Heart right ventricle (tissue), 16 donors: ENCODE measurements at regions not wholly inside any gene's neighbourhood (a gene's known extent, or its start where the extent isn't known, plus 50 kb on each side); places are given as distances from the start of the nearest gene placed in this dataset.

ENCODE experiments used
- ATAC-seq, 8 donors: fragments of 200-7000 bp; cut with Tn5 transposase; one replicate each; pipeline ENCODE4 v1.9.1; 2020; ENCODE audit warnings: mild to moderate bottlenecking in 8 of 8, moderate library complexity in 8 of 8, moderate number of reproducible peaks in 1 of 8
- DNase-seq, 2 donors: peaks; one replicate each; pipeline ENCODE4 v3.0.0-alpha.2; 2020
- H3K27ac ChIP-seq, 10 donors: fragments of 200-600 bp; sonication (generic) in 2 of 10; one replicate each; pipeline versions ENCODE4 v1.5.0 to v1.8.0; 2020 to 2022; ENCODE audit warnings: mild to moderate bottlenecking in 3 of 10
- H3K27me3 ChIP-seq, 7 donors: fragments of 200-600 bp; one replicate each; pipeline ENCODE4 v1.8.0; 2021 to 2022; ENCODE audit warnings: mild to moderate bottlenecking in 2 of 7
- H3K36me3 ChIP-seq, 9 donors: fragments of 200-600 bp; sonication (generic) in 1 of 9; one replicate each; pipeline versions ENCODE4 v1.5.0 to v1.8.0; 2020 to 2022; ENCODE audit warnings: mild to moderate bottlenecking in 2 of 9
- H3K4me1 ChIP-seq, 9 donors: fragments of 200-600 bp; sonication (generic) in 1 of 9; one replicate each; pipeline versions ENCODE4 v1.5.0 to v1.8.0; 2020 to 2022; ENCODE audit warnings: mild to moderate bottlenecking in 4 of 9
- H3K4me3 ChIP-seq, 10 donors: fragments of 200-600 bp; sonication (generic) in 2 of 10; one replicate each; pipeline versions ENCODE4 v1.5.0 to v1.8.0; 2020 to 2022; ENCODE audit warnings: mild to moderate bottlenecking in 7 of 10, moderate library complexity in 2 of 10
- H3K9me3 ChIP-seq, 11 donors: fragments of 200-600 bp in 10 of 11; sonication (generic) in 2 of 11; one replicate each; pipeline versions ENCODE4 v1.5.0 to v1.8.0; 2013 to 2022; ENCODE audit warnings: mild to moderate bottlenecking in 2 of 11, control low read depth in 1 of 11, moderate library complexity in 1 of 11
- WGBS, 2 donors: extraction: QIAGEN DNeasy Blood & Tissue Kit; methylation state at CpG; one replicate each; pipeline ENCODE4 v1.1.7; 2013; ENCODE audit warnings: inconsistent platforms in 1 of 2; 5-methylcytosine and 5-hydroxymethylcytosine counted together
- intact Hi-C, 10 donors: fragments of 100-400 bp; cut with DNase I; formaldehyde crosslinking; loops; one replicate each; pipeline versions ENCODE4 v1.11.1 to v1.14.2; 2022
- TF ChIP-seq, protein P1 (sequence below), 9 donors: fragments of 200-600 bp; sonication (generic) in 2 of 9; IDR thresholded peaks; one replicate each; pipeline versions ENCODE4 v1.5.0 to v1.8.0; 2021 to 2022; ENCODE audit warnings: antibody characterized with exemption in 9 of 9, mild to moderate bottlenecking in 5 of 9, moderate library complexity in 1 of 9
- donor health status: Arrhythmogenic right ventricular cardiomyopathy.
- donor health status: ischemic (EF 13 %, LVEDD 7.1; RV severe dilation, severe dysfunction).
- donor health status: healthy with polysubstance abuse.
- donor health status: DM: no; HTN: yes; CAD: no.
- donor health status: DM: no; HTN: no; CAD: no.
- donor health status: ischemic (EF 25% LVEDD 6.9; RV normal size, moderate dysfunction).
- donor health status: ischemic (EF 25% LVEDD 5.7; RV mildly dilated, moderate dysfunction).
- donor health status: healthy.
- donor health status: DM: yes; HTN: yes; CAD: no.
- donor health status: Ischemic cardiomyopathy.
- donor health status: ischemic (EF 35%, LVEDD 5.7; RV mildly dilated, moderate dysfunction).
- donor health status: nonischemic (EF 11% LVEDD 7.7; RV severe dilation, severe dysfunction).
- donor health status: DM: yes; HTN: yes; CAD: no.
- donor health status: PGD.
- donor health status: ischemic (EF 29% LVEDD 5.4; RV normal size, mild dysfunction).
- donor health status: nonischemic (EF 23%, LVEDD 6.1; RV moderate dilation, normal function).

DNA sequence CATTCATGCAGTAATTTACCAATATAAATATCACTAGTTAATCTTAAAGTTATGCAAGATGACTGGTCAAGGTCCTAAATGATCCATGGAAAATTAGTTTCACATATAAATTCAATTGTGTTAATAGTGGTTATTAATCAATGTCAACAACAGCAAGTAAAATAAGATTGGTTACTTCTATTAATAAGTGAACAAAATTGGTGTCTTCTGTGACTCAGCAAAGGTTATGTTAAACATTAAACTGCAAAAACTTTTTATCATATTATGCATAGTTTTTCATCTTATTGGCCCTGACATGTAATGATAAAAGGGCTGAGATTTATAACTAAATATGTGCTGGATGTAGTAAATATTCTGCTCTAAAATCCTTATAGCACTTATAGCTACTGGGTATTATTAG, 359.0 kb upstream of the UBE2E3 start:
- no peaks in the 10 kb centered on the region for H3K9me3 ChIP-seq
- H3K4me3 ChIP-seq = no peak overlapping the region
- ATAC-seq (no peak), DNase-seq (no peak)
- TF ChIP-seq, protein P1, sequence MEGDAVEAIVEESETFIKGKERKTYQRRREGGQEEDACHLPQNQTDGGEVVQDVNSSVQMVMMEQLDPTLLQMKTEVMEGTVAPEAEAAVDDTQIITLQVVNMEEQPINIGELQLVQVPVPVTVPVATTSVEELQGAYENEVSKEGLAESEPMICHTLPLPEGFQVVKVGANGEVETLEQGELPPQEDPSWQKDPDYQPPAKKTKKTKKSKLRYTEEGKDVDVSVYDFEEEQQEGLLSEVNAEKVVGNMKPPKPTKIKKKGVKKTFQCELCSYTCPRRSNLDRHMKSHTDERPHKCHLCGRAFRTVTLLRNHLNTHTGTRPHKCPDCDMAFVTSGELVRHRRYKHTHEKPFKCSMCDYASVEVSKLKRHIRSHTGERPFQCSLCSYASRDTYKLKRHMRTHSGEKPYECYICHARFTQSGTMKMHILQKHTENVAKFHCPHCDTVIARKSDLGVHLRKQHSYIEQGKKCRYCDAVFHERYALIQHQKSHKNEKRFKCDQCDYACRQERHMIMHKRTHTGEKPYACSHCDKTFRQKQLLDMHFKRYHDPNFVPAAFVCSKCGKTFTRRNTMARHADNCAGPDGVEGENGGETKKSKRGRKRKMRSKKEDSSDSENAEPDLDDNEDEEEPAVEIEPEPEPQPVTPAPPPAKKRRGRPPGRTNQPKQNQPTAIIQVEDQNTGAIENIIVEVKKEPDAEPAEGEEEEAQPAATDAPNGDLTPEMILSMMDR (IDR thresholded peaks at IDR 0.05) = no peak
- H3K36me3 ChIP-seq = no peaks in the 10 kb centered on the region
- no peak overlapping the region for H3K27ac ChIP-seq
- intact Hi-C loops = no loop called here
- no peaks in the 10 kb centered on the region for H3K4me1 ChIP-seq
- no peaks in the 10 kb centered on the region for H3K27me3 ChIP-seq

GRCh38 chr2:180618570-180618969, 361.8 kb upstream of the UBE2E3 start:
- no peak overlapping the region for H3K27ac ChIP-seq
- H3K9me3 ChIP-seq = no peaks in the 10 kb centered on the region
- WGBS, 2 donors = 76 to 77% methylated on average over 5 of the region's 5 CpGs
- H3K36me3 ChIP-seq = no peaks in the 10 kb centered on the region
- DNase-seq = no peak
- TF ChIP-seq, protein P1 (IDR thresholded peaks at IDR 0.05) = no peak
- H3K4me1 ChIP-seq = no peaks in the 10 kb centered on the region
- no peak overlapping the region for H3K4me3 ChIP-seq
- intact Hi-C loops = no loop called here
- no peak for ATAC-seq
- H3K27me3 ChIP-seq = no peaks in the 10 kb centered on the region

DNA sequence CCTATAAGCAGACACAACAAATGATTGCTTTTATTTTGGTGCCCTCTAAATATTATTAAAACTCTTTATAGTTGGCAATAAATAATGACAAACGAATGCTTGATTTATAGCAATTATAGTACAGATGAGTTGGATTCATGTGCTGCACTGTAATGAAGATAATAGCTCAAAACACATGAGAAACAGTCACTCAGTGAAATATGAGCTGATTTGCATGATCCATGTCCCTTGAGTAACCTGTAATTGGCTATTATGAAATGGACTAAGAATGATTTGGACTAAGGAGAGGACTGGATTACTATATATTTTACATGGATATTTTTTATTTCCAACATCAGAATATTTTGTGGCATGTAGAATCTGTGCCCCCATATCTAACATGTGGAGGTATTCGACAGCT, 365.6 kb upstream of the UBE2E3 start:
- H3K4me1 ChIP-seq = no peaks in the 10 kb centered on the region
- ATAC-seq (no peak), DNase-seq (no peak)
- intact Hi-C loops = no loop called here
- TF ChIP-seq, protein P1 (IDR thresholded peaks at IDR 0.05) = no peak
- H3K36me3 ChIP-seq = no peaks in the 10 kb centered on the region
- H3K27me3 ChIP-seq = no peaks in the 10 kb centered on the region
- no peak overlapping the region for H3K4me3 ChIP-seq
- no peaks in the 10 kb centered on the region for H3K9me3 ChIP-seq
- no peak overlapping the region for H3K27ac ChIP-seq
- 82 to 87% methylated on average over 2 of the region's 2 CpGs for WGBS, 2 donors

DNA sequence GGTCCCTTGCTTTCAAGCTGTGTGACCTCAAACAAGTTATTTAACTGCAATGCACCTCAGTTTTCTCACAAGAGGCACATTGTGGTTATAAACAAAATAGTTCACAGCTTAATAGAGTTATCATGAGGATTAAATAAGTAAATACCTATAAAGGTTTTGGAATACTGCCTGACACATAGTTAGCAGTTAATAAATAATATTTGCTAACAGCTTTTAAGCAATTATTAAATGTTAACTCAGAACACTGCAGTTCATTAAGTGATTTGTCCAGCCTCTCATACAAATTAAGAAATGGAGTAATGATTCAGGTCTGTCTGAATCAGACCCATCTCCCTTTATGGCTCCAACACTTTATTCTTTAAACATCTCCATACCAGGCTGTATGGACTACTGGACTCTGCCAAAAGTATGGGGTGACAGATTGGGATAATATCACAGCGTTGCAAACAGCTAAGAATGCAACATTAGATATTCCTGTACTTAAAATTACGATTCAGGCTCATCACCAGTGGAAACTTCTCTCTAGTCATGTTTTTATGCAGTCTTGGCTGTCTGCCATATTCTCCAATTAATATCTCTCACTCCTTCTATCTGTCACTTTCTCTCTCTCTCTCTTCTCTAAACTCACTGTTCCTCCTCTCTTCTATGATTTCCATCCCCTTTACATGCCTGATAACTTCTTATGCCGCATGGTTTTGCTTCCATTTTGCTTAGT, 370.6 kb upstream of the UBE2E3 start:
- TF ChIP-seq, protein P1 (IDR thresholded peaks at IDR 0.05) = no peak
- no peak overlapping the region for H3K27ac ChIP-seq
- DNase-seq (no peak), ATAC-seq (no peak)
- WGBS, 2 donors = 55 to 61% methylated on average over 3 of the region's 3 CpGs
- H3K4me1 ChIP-seq = no peaks in the 10 kb centered on the region
- intact Hi-C loops = no loop called here
- no peaks in the 10 kb centered on the region for H3K9me3 ChIP-seq
- H3K36me3 ChIP-seq = no peaks in the 10 kb centered on the region
- no peaks in the 10 kb centered on the region for H3K27me3 ChIP-seq
- H3K4me3 ChIP-seq = no peak overlapping the region
